MG63 (cell line): ENCODE measurements at regions not wholly inside any gene's neighbourhood (a gene's known extent, or its start where the extent isn't known, plus 50 kb on each side); places are given as distances from the start of the nearest gene placed in this dataset.

ENCODE experiments used
- DNase-seq: peaks from one replicate; pipeline ENCODE4 v3.0.0-alpha.2; 2020
- H3K27me3 ChIP-seq: fragments of 250-450 bp; sonication (Bioruptor Pico); 2 replicates; pipeline ENCODE4 v1.5.1; 2020; ENCODE audit warnings: mild to moderate bottlenecking, moderate library complexity
- H3K36me3 ChIP-seq: fragments of 250-450 bp; sonication (Bioruptor Pico); 2 replicates; pipeline ENCODE4 v1.5.1; 2020; ENCODE audit warnings: mild to moderate bottlenecking, moderate library complexity
- H3K4me3 ChIP-seq: fragments of 250-450 bp; sonication (Bioruptor Pico); 2 replicates; pipeline ENCODE4 v1.5.1; 2020; ENCODE audit warnings: mild to moderate bottlenecking, moderate library complexity
- H3K9me3 ChIP-seq: fragments of 250-450 bp; sonication (Bioruptor Pico); 2 replicates; pipeline ENCODE4 v1.5.1; 2020; ENCODE audit warnings: mild to moderate bottlenecking, moderate library complexity

GRCh38 chr11:57964660-57965059 is 59.0 kb upstream of the OR9Q1 start:
- Histone ChIP-seq H3K27me3 (no peaks in the 10 kb centered on the region), H3K4me3 (no peak overlapping the region), H3K9me3 (no peaks in the 10 kb centered on the region), H3K36me3 (no peaks in the 10 kb centered on the region)
- no peak for DNase-seq

DNA sequence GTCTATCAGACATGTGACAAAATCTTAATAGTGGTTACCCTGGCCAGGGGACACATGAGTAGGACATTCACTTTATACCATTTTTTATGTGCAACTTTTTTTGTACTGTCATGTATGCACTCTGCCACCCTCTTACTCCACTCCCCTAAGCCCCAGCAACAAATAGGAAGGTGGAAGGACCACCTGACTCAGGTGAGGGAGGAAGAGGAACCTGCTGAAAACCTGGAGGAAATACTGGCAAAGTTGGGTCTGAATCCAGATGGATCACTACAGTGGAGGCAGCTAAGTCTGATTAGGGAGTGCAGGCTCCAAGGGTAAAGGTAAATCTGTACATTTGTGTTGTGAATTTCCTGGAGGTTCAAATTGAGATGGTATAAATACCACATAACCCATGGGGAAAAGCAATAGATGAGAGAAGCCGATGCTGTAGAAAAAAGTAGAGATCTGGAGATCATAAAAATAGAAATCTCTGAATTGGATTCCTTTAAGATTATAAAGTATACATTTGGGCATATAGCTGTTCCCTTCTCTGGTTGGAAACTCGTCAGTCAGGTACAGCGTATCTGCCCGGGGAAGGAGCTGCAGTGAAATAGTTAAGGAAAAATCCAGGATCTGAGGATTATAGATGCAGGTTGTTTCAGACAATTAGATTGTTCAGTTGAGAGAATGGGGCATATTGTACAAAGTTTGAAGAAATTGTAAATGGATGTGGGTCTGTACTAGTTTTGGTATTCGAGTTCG is 52.2 kb upstream of the OR9Q1 start:
- DNase-seq, result no peak
- no peaks in the 10 kb centered on the region for H3K27me3 ChIP-seq
- H3K4me3 ChIP-seq, result no peak overlapping the region
- H3K9me3 ChIP-seq, result no peaks in the 10 kb centered on the region
- no peaks in the 10 kb centered on the region for H3K36me3 ChIP-seq

DNA sequence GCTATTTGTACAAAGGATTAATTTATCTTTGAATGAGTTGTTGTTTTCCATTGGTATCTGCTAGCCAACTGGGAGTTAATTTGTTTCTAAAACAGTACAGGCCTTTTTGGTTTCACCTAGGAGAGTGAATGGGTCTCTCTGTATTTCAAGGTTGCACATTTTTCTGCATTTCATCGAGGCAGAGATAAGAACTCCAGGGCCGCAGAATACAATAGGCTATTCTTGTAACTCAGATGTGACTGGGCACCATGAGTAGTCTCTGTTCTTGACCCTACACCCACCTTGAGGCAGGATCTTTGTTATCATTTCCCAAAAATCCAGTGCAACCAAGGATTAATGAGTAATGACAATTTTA is 51.7 kb upstream of the OR9Q1 start:
- Histone ChIP-seq H3K36me3 (no peaks in the 10 kb centered on the region), H3K27me3 (no peaks in the 10 kb centered on the region), H3K9me3 (no peaks in the 10 kb centered on the region), H3K4me3 (no peak overlapping the region)
- no peak for DNase-seq
